BLaER1 treated with 17β-estradiol and CSF1 and Interleukin-3, amounts not matched to agents 10 nM and 100 nM (cell line): ENCODE measurements at regions not wholly inside any gene's neighbourhood (a gene's known extent, or its start where the extent isn't known, plus 50 kb on each side); places are given as distances from the start of the nearest gene placed in this dataset.

Source experiments
- H3K27ac ChIP-seq, 11 experiments: shearing (Covaris generic); formaldehyde crosslinking; 2 replicates each; pipeline ENCODE4 v1.8.1; 2022
- H3K27me3 ChIP-seq, 11 experiments: shearing (Covaris generic); formaldehyde crosslinking; 2 replicates each; pipeline ENCODE4 v1.8.1; 2022
- H3K36me3 ChIP-seq, 11 experiments: shearing (Covaris generic); formaldehyde crosslinking; 2 replicates each; pipeline ENCODE4 v1.8.1; 2022
- H3K4me1 ChIP-seq, 10 experiments: shearing (Covaris generic); formaldehyde crosslinking; 2 replicates each; pipeline ENCODE4 v1.8.1; 2022
- H3K4me2 ChIP-seq, 11 experiments: shearing (Covaris generic); formaldehyde crosslinking; 2 replicates each; pipeline ENCODE4 v1.8.1; 2022
- H3K4me3 ChIP-seq, 10 experiments: shearing (Covaris generic); formaldehyde crosslinking; 2 replicates each; pipeline ENCODE4 v1.8.1; 2022
- H3K9ac ChIP-seq, 11 experiments: shearing (Covaris generic); formaldehyde crosslinking; 2 replicates each; pipeline ENCODE4 v1.8.1; 2022
- H3K9me3 ChIP-seq, 11 experiments: shearing (Covaris generic); formaldehyde crosslinking; replicated peaks in 1 of 11; 2 replicates each; pipeline ENCODE4 v1.8.1; 2022
- H4K20me1 ChIP-seq, 11 experiments: shearing (Covaris generic); formaldehyde crosslinking; 2 replicates each; pipeline ENCODE4 v1.8.1; 2022
- Cebpa-rat ChIP-seq, 11 experiments: shearing (Covaris generic); IDR thresholded peaks; 2 replicates each; pipeline ENCODE4 v1.8.1; 2022

DNA sequence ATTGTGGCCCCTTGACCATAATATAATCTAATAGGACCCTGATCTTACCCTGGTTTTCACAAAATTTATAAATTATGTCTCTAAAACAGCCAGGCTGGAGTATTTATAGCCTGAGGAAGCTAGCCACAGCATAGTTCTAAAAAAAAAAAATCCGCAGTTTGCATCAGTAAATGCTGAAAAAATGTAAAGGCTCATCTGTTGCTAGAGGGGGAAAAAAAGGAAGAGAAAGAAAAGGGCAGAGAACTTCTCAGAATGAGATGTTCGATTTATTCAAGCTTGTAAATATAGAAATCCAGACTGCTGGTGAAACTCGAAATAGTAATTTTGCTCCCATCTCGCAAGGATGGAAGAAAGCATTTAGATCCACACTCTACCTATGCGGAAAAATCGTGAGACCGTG, 467.5 kb downstream of the NTRK2 start:
- no peak overlapping the region for H3K4me3 ChIP-seq
- no peaks in the 10 kb centered on the region for H4K20me1 ChIP-seq
- peak overlapping the region; percentile 25 to 59 (median 39); a peak in 21 of 22 replicates for H3K4me2 ChIP-seq
- H3K27me3 ChIP-seq = no peaks in the 10 kb centered on the region
- H3K27ac ChIP-seq = no peak overlapping the region
- TF ChIP-seq Cebpa-rat (IDR thresholded peaks at IDR 0.05) = no peak
- H3K4me1 ChIP-seq = peaks cover 13 to 17% (median 15%) of the 10 kb centered on the region in 10 experiments; a peak in 19 of 20 replicates
- H3K9me3 ChIP-seq = peaks cover 6 to 21% (median 17%) of the 10 kb centered on the region in 11 experiments; a peak in 21 of 22 replicates
- no peaks in the 10 kb centered on the region for H3K36me3 ChIP-seq
- no peak overlapping the region for H3K9ac ChIP-seq

DNA sequence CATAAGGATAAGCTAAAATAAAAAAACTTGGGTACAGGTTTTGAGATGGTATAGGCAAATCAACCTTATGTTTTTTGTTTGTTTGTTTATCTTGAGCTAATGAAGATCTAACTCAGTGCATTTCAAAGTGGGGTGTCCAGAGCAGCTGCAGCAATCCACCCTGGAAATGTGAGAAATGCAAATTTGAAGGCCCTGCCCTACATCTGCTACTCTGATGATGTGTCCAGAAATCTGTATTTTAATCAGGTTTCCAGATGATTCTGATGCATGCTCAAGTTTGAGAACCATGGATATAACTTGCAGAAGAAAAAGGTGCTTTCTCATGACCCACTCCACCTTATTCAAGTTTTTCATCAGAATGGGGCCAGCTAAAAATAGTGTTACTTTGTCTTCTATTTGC, 467.0 kb downstream of the NTRK2 start:
- H3K4me1 ChIP-seq = peaks cover 13 to 17% (median 15%) of the 10 kb centered on the region in 10 experiments; a peak in 19 of 20 replicates
- no peaks in the 10 kb centered on the region for H4K20me1 ChIP-seq
- H3K27ac ChIP-seq = no peak overlapping the region

GRCh38 chr9:85130764-85131163, 461.2 kb downstream of the NTRK2 start:
- no peaks in the 10 kb centered on the region for H4K20me1 ChIP-seq
- no peaks in the 10 kb centered on the region; a peak in 1 of 20 replicates for H3K4me1 ChIP-seq
- H3K36me3 ChIP-seq = no peaks in the 10 kb centered on the region
- TF ChIP-seq Cebpa-rat (IDR thresholded peaks at IDR 0.05) = no peak
- H3K9me3 ChIP-seq = peaks cover 6 to 21% (median 16%) of the 10 kb centered on the region in 11 experiments; a peak in 21 of 22 replicates
- no peak overlapping the region for H3K27ac ChIP-seq
- H3K9ac ChIP-seq = no peak overlapping the region
- no peak overlapping the region for H3K4me2 ChIP-seq
- no peaks in the 10 kb centered on the region for H3K27me3 ChIP-seq
- no peak overlapping the region for H3K4me3 ChIP-seq

More for the DNA sequence above, 467.0 kb downstream of the NTRK2 start:
- no peak for TF ChIP-seq Cebpa-rat (IDR thresholded peaks at IDR 0.05)
- Histone ChIP-seq H3K9me3 (peaks cover 6 to 21% (median 17%) of the 10 kb centered on the region in 11 experiments; a peak in 21 of 22 replicates), H3K27me3 (no peaks in the 10 kb centered on the region), H3K36me3 (no peaks in the 10 kb centered on the region), H3K4me3 (no peak overlapping the region), H3K9ac (no peak overlapping the region), H3K4me2 (peak overlapping the region; percentile 25 to 59 (median 39); a peak in 21 of 22 replicates)

GRCh38 chr9:85130260-85130659, 460.7 kb downstream of the NTRK2 start:
- Histone ChIP-seq H4K20me1 (no peaks in the 10 kb centered on the region), H3K9ac (no peak overlapping the region), H3K4me3 (no peak overlapping the region), H3K27me3 (no peaks in the 10 kb centered on the region), H3K9me3 (peaks cover 3 to 16% (median 11%) of the 10 kb centered on the region in 11 experiments; a peak in 21 of 22 replicates), H3K4me2 (no peak overlapping the region), H3K4me1 (no peaks in the 10 kb centered on the region), H3K36me3 (no peaks in the 10 kb centered on the region), H3K27ac (no peak overlapping the region)
- no peak for TF ChIP-seq Cebpa-rat (IDR thresholded peaks at IDR 0.05)

DNA sequence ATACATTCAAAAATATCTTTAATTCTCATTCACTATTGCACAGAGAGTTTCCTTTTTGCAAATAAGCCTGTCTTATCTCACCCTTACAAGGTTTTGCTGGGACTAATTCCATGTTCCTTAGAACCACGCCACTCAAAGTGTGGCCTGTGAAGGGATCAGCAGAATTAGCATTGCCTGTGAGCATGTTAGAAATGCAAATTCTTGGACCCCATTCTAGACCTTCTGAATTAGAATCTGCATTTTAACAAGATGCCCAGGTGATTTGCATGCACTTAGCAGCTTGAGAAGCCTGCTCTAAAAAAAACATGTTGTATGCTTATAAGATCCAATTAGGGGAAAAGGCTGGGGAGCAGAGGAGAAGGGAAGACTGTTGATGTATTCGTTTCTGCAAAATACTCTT, 460.0 kb downstream of the NTRK2 start:
- no peaks in the 10 kb centered on the region for H4K20me1 ChIP-seq
- H3K27ac ChIP-seq = no peak overlapping the region
- H3K4me3 ChIP-seq = no peak overlapping the region
- no peak overlapping the region for H3K9ac ChIP-seq
- no peak overlapping the region for H3K4me2 ChIP-seq
- H3K27me3 ChIP-seq = no peaks in the 10 kb centered on the region
- no peaks in the 10 kb centered on the region for H3K36me3 ChIP-seq
- H3K9me3 ChIP-seq = peaks cover 0 to 9% (median 6%) of the 10 kb centered on the region in 11 experiments; a peak in 7 of 22 replicates
- H3K4me1 ChIP-seq = no peaks in the 10 kb centered on the region
- no peak for TF ChIP-seq Cebpa-rat (IDR thresholded peaks at IDR 0.05)

GRCh38 chr9:85118990-85119755, 449.6 kb downstream of the NTRK2 start:
- Histone ChIP-seq H3K9ac (no peak overlapping the region), H3K4me1 (no peaks in the 10 kb centered on the region), H3K9me3 (peaks cover 0 to 8% (median 5%) of the 10 kb centered on the region in 11 experiments; a peak in 8 of 22 replicates), H4K20me1 (no peaks in the 10 kb centered on the region), H3K4me2 (no peak overlapping the region), H3K36me3 (no peaks in the 10 kb centered on the region), H3K27ac (no peak overlapping the region), H3K27me3 (no peaks in the 10 kb centered on the region), H3K4me3 (no peak overlapping the region)
- TF ChIP-seq Cebpa-rat (IDR thresholded peaks at IDR 0.05) = no peak

GRCh38 chr9:85117831-85118230, 448.3 kb downstream of the NTRK2 start:
- no peaks in the 10 kb centered on the region for H4K20me1 ChIP-seq
- no peak for TF ChIP-seq Cebpa-rat (IDR thresholded peaks at IDR 0.05)
- no peak overlapping the region for H3K4me3 ChIP-seq
- H3K9ac ChIP-seq = no peak overlapping the region
- no peak overlapping the region for H3K4me2 ChIP-seq
- H3K9me3 ChIP-seq = peaks cover 0 to 4% (median 3%) of the 10 kb centered on the region in 11 experiments; a peak in 8 of 22 replicates
- H3K4me1 ChIP-seq = no peaks in the 10 kb centered on the region
- H3K27ac ChIP-seq = no peak overlapping the region
- H3K36me3 ChIP-seq = no peaks in the 10 kb centered on the region
- no peaks in the 10 kb centered on the region for H3K27me3 ChIP-seq

DNA sequence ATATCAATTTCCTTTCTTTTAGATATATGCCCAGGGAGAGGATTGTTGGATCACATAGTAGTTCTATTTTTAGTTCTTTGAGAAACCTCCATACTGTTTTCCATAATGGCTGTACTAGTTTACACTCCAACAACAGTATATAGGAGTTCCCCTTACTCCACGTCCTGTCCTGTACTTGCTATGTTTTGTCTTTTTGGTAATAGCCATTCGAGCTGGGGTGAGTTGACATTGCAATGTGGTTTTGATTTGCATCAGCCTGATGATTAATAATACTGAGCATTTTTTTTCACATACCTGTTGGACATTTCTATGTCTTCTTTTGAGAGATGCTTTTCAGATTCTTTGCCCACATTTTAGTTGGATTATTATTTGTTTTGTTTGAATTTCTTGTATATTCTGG, 445.9 kb downstream of the NTRK2 start:
- no peak overlapping the region for H3K4me2 ChIP-seq
- H3K27ac ChIP-seq = no peak overlapping the region
- H3K9ac ChIP-seq = no peak overlapping the region
- no peaks in the 10 kb centered on the region for H3K27me3 ChIP-seq
- H4K20me1 ChIP-seq = no peaks in the 10 kb centered on the region
- no peaks in the 10 kb centered on the region for H3K36me3 ChIP-seq
- no peaks in the 10 kb centered on the region for H3K4me1 ChIP-seq
- no peak overlapping the region for H3K4me3 ChIP-seq
- H3K9me3 ChIP-seq = no peaks in the 10 kb centered on the region
- no peak for TF ChIP-seq Cebpa-rat (IDR thresholded peaks at IDR 0.05)

DNA sequence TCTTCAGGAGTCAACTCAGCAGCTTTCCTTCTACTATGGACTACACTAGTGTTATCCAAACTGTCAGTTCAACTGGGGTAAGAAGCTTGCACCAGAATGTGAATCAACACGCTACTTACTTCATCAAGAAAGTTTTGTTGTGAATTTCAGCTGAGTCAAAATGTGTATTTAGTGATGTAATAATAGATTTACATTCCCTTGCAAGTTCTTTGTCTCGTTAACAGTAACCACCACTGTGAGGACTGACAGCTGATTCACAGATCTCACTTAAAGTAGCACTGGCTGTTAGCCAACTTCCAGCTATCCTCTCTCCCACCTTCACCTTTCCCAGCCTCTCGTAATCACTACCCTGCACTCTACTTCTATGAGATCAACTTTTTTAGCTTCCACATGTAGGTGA, 445.3 kb downstream of the NTRK2 start:
- no peaks in the 10 kb centered on the region for H3K36me3 ChIP-seq
- TF ChIP-seq Cebpa-rat (IDR thresholded peaks at IDR 0.05) = no peak
- H3K9ac ChIP-seq = no peak overlapping the region
- no peaks in the 10 kb centered on the region for H3K4me1 ChIP-seq
- no peaks in the 10 kb centered on the region for H3K9me3 ChIP-seq
- no peak overlapping the region for H3K4me3 ChIP-seq
- H3K27ac ChIP-seq = no peak overlapping the region
- H3K4me2 ChIP-seq = no peak overlapping the region
- no peaks in the 10 kb centered on the region for H4K20me1 ChIP-seq
- H3K27me3 ChIP-seq = no peaks in the 10 kb centered on the region

- H3K9me3 ChIP-seq = no peaks in the 10 kb centered on the region
- no peak overlapping the region for H3K4me2 ChIP-seq
- no peaks in the 10 kb centered on the region for H3K4me1 ChIP-seq
- H3K27me3 ChIP-seq = no peaks in the 10 kb centered on the region
- no peak overlapping the region for H3K4me3 ChIP-seq
- no peak overlapping the region for H3K9ac ChIP-seq
- H3K27ac ChIP-seq = no peak overlapping the region
- H3K36me3 ChIP-seq = no peaks in the 10 kb centered on the region
- TF ChIP-seq Cebpa-rat (IDR thresholded peaks at IDR 0.05) = no peak
- H4K20me1 ChIP-seq = no peaks in the 10 kb centered on the region
Measured at GRCh38 chr9:85112933-85113418, 443.4 kb downstream of the NTRK2 start.
